ENCODE measurements at regions not wholly inside any gene's neighbourhood (a gene's known extent, or its start where the extent isn't known, plus 50 kb on each side); places are given as distances from the start of the nearest gene placed in this dataset.

DNA sequence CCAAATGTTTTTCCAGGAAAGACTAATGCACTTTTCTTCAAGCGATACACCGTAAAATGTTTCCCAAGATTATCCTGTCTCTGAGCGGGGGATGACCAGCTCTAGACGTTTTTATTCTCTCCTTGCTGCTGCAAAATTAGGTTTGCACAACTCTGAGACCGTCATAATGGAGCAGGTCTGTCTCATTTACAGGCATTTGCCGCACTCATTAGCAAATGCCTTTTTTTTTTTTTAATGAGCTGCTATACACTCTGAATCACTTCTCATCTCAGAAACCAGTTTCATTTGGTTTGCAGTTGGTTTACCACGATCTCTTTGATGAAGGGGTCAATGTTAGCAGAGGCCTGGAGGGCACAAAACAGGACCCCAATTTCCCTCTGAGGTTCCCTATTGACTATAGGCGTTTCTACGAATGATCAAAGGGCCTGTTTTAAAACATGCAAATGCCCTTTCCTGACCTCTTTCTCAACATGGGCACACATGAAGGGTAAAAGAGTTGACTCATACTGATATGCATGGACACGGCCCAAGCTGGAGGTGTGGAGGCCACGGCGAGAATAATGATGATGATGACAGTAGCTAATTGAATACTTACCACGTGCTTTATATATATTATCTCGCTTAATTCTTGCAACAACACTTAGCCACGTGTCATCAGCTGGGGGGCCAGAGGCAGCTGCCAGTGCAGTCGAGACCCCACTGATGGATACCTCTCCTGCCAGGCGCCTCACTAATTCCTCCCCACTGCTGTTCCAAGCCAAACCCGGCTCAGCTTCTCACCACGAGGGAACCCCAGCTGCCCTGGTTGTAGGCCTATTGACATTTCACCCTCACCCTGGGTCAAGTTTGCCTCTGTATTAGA lies 89.9 kb upstream of the PTCH1 start:
- no peak overlapping the region; the same call in 1 of the 2 replicates for H3K14ac ChIP-seq (ENCODE audit: insufficient read depth, low read length)
- H3K27ac ChIP-seq (ENCODE audit: insufficient read length, low read depth, low read length), result no peak overlapping the region
- H3K4ac ChIP-seq (ENCODE audit: low read depth, low read length), result no peak overlapping the region
- TF ChIP-seq, protein P1, sequence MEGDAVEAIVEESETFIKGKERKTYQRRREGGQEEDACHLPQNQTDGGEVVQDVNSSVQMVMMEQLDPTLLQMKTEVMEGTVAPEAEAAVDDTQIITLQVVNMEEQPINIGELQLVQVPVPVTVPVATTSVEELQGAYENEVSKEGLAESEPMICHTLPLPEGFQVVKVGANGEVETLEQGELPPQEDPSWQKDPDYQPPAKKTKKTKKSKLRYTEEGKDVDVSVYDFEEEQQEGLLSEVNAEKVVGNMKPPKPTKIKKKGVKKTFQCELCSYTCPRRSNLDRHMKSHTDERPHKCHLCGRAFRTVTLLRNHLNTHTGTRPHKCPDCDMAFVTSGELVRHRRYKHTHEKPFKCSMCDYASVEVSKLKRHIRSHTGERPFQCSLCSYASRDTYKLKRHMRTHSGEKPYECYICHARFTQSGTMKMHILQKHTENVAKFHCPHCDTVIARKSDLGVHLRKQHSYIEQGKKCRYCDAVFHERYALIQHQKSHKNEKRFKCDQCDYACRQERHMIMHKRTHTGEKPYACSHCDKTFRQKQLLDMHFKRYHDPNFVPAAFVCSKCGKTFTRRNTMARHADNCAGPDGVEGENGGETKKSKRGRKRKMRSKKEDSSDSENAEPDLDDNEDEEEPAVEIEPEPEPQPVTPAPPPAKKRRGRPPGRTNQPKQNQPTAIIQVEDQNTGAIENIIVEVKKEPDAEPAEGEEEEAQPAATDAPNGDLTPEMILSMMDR (conservative IDR thresholded peaks at IDR 0.05), result no peak
- no peak overlapping the region for H2BK15ac ChIP-seq (ENCODE audit: low read depth, low read length)
- no peak overlapping the region for H4K8ac ChIP-seq (replicated peaks; ENCODE audit: insufficient read length, low read depth, low read length)
- Mint-ChIP-seq H3K36me3 (ENCODE audit: insufficient read depth in 1 of 3, low read depth in 3 of 3) (no peaks in the 10 kb centered on the region), H3K9me3 (no peaks in the 10 kb centered on the region), H3K27me3 (ENCODE audit: low read depth) (peaks cover 15% of the 10 kb centered on the region), H3K27ac (peak overlapping the region in 1 of 3 experiments; percentile 50; a peak in 1 of 7 replicates), H3K4me3 (no peak overlapping the region), H3K4me1 (peaks cover 15 to 19% of the 10 kb centered on the region in 2 experiments)
- H3K56ac ChIP-seq (ENCODE audit: insufficient read length, low read depth, low read length), result no peak overlapping the region
- no peak overlapping the region for H4K91ac ChIP-seq (ENCODE audit: insufficient read length, low read depth, low read length)
- H2AK5ac ChIP-seq (ENCODE audit: insufficient read length, low read length), result no peak overlapping the region
- no CpG with 5 or more reads among the region's 19 CpGs for WGBS (ENCODE audit: extremely low coverage, insufficient read length, low lambda C conversion rate)
- H3K23ac ChIP-seq (ENCODE audit: insufficient read length, low read depth, low read length), result no peak overlapping the region
- no peak overlapping the region for H2BK12ac ChIP-seq (ENCODE audit: insufficient read length, low read depth, low read length)
- peak overlapping the region; percentile 37 for H3K18ac ChIP-seq (ENCODE audit: insufficient read length, low read depth, low read length)
- no peaks in the 10 kb centered on the region for H3K23me2 ChIP-seq (ENCODE audit: insufficient read length, low read depth, low read length, poor library complexity, severe bottlenecking)
- no peak overlapping the region for H3K4me2 ChIP-seq (ENCODE audit: insufficient read depth, insufficient read length, low read length)
- no peak overlapping the region for H2AFZ ChIP-seq (ENCODE audit: low read length)
- no peak overlapping the region for H2BK20ac ChIP-seq (ENCODE audit: low read depth, low read length, poor library complexity, severe bottlenecking)
- H3T11ph ChIP-seq (ENCODE audit: low read length), result no peak overlapping the region
- no peak overlapping the region for H2BK5ac ChIP-seq (ENCODE audit: insufficient read length, low read length)
- no peaks in the 10 kb centered on the region for H3K9me3 ChIP-seq (ENCODE audit: control insufficient read depth, low read depth, low read length)
- no peak overlapping the region for H3K9ac ChIP-seq (ENCODE audit: extremely low read depth, insufficient read length, low read length)
- H4K20me1 ChIP-seq (ENCODE audit: control insufficient read depth, insufficient read depth, insufficient read length), result no peaks in the 10 kb centered on the region
- no peak overlapping the region for H2BK120ac ChIP-seq (ENCODE audit: low read depth, low read length, poor library complexity, severe bottlenecking)
- DNase-seq, result no peak
- no peak overlapping the region for H4K5ac ChIP-seq (ENCODE audit: insufficient read length, low read depth, low read length)
- H3K79me1 ChIP-seq (ENCODE audit: insufficient read depth, low read depth, low read length, poor library complexity, severe bottlenecking), result no peaks in the 10 kb centered on the region
- no peaks in the 10 kb centered on the region for H3K4me1 ChIP-seq (ENCODE audit: insufficient read depth, low read length)
- H3K27me3 ChIP-seq (ENCODE audit: insufficient read depth, low read length), result no peaks in the 10 kb centered on the region
- H3K79me2 ChIP-seq (ENCODE audit: insufficient read depth, low read length), result no peaks in the 10 kb centered on the region

Data from H9 (cell line).